LNCAP (cell line): ENCODE measurements at regions not wholly inside any gene's neighbourhood (a gene's known extent, or its start where the extent isn't known, plus 50 kb on each side); places are given as distances from the start of the nearest gene placed in this dataset.

ENCODE experiments used
- TF ChIP-seq, protein P1 (sequence below): fragments of 450-650 bp; IDR thresholded peaks from 2 replicates; pipeline ENCODE4 v1.5.1; 2017; ENCODE audit warnings: mild to moderate bottlenecking

DNA sequence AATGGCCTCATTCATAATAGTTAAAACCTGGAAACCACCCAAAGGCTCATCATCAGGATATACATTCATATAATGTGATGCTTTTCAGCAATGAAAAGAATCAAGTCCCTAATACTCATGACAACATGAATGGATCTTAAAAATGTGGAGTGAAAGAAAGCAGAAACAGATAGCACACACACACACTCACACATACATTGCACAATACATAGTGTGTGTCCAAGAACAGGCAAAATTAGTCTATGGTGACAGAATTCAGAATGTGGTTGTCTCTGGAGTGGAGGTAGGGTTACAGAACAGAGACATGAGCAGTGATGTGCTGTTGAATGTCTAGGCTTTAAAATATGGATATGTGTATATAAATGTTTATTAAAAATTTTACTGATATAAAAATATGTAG is 419.9 kb upstream of the PCDH15 start:
- TF ChIP-seq, protein P1, sequence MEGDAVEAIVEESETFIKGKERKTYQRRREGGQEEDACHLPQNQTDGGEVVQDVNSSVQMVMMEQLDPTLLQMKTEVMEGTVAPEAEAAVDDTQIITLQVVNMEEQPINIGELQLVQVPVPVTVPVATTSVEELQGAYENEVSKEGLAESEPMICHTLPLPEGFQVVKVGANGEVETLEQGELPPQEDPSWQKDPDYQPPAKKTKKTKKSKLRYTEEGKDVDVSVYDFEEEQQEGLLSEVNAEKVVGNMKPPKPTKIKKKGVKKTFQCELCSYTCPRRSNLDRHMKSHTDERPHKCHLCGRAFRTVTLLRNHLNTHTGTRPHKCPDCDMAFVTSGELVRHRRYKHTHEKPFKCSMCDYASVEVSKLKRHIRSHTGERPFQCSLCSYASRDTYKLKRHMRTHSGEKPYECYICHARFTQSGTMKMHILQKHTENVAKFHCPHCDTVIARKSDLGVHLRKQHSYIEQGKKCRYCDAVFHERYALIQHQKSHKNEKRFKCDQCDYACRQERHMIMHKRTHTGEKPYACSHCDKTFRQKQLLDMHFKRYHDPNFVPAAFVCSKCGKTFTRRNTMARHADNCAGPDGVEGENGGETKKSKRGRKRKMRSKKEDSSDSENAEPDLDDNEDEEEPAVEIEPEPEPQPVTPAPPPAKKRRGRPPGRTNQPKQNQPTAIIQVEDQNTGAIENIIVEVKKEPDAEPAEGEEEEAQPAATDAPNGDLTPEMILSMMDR = no peak

DNA sequence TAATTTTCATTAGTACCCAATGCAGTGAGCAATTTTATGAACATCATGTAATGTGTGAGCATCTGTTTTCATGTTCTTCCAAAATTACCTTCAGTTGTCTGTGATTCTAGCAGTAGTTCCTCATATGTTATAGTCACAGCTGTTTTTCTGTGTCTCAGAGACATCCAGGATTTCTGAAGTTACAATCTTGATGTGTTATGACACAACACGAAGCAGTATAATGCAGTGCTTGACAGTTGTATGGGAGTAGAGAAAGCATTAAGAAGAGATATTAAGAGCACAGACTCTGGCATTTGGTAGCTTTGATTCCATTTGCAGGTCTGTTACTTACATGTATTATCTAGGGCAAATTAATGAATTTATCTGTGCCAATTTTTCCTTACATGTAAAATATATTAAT is 414.7 kb upstream of the PCDH15 start:
- TF ChIP-seq, protein P1 = no peak

DNA sequence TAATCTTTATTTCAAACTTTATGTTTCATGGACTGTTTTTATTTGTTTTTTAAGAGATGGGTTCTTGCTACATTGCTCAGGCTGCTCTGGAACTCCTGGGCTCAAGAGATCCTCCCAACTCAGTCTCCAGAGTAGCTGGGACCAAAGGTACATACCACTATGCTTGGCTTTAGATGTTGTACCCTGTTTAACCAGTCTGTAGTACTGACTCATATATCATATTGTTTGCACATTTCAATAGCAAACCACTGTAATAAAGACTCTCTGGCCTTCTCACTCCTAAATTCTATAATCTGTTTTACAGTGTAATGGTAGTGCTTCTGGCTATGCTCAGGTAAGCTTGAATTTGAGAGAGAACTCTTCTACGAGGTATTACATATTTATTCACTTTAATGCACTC is 413.6 kb upstream of the PCDH15 start:
- TF ChIP-seq, protein P1 = no peak

DNA sequence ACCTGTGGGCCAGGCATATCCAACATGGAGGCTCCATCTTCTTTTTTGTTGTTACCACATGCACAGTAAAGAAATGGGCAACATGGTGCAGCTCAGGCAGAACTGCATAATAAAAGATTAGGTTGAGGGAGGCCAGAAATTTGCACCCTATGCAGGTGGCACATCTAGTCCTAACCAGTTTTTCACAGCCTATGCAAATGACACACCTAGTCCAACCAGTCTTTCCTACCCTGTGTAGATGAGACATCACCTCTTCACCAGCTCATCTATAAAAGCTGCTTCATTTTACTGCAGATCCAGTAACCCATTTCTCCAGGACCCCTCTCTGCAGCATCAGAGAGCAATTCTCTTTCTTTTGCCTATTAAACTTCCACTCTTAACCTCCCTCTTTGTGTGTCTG is 411.0 kb upstream of the PCDH15 start:
- TF ChIP-seq, protein P1 = no peak

DNA sequence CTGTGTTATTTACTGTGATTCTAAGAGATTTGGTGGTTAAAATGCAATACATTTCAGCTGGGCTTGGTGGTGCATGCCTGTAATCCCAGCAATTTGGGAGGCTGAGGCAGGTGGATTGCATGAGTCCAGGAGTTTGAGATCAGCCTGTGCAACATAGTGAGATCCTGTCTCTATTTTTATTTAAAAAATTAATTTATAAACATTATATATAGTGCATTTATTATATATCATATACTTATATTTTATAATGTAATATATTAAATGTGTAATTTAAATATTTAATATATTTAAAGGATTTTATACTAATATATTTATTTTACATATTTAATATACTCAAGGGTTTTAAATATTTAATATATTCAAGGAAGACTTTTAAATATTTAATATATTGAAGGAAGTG is 402.8 kb upstream of the PCDH15 start:
- TF ChIP-seq, protein P1 = no peak

DNA sequence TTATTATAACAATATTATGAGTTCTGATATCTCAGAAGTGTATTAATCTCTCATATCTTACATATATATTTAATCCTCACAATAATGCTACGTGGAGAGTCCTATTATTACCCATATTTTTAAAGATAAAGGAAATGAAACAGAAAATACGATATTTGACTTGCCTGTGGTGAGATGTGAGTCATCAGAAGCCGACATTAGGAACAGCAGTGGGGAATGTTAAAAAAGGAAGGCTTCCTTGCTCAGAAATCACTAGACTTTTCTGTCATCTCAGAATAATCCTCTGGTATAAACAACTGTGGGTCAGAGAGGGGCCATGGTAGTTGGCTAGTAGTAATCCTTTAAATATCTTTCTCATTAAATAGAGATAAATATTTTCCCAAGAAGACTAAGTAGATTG is 402.3 kb upstream of the PCDH15 start:
- TF ChIP-seq, protein P1 = no peak

DNA sequence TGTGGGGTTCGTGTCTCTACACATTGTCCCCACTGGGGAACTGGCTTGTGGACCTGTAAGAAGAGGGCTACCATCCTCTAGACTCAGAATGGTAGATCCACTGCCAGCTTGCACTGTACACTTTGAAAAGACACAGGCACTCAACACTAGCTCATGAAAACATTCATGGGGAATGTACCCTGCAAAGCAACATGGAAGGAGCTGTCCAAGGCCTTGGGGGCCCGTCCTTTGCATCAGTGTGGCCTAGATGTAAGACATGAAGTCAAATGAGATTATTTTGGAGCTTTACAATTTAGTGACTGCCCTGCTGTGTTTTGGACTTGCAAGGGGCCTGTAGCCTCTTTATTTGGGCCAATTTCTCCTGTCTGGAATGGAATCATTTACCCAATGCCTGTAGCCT is 399.0 kb upstream of the PCDH15 start:
- TF ChIP-seq, protein P1 = no peak

DNA sequence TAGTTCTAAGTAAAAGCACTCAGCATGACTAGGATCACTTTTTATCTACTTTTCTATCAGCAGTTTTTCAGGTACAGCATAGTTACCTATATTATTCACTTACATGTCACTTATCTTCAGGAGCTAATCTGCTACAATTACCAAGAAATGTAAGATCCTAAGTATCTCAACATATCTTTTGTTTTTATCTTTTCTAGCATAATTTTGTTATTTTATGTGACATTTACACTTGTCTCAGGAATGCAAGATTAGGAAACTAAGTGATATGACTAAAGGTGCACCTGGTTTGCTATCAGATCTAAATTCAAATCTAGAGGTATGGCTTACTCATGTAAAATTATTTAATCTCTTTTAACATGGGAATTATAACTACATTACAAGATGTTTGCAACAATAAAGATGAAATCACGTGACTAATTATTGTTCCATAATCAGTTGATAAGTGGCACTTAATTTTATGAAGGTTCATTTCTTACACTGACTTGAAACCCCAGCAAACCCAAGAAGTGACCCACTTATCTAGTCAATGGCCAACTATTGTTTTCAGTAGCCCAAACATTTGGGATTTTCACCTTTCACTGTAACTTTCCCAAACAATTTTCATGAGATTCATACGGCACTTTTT is 390.3 kb upstream of the PCDH15 start:
- TF ChIP-seq, protein P1 = no peak
